ENCODE measurements at regions not wholly inside any gene's neighbourhood (a gene's known extent, or its start where the extent isn't known, plus 50 kb on each side); places are given as distances from the start of the nearest gene placed in this dataset.

GRCh38 chr18:67215686-67216085 is 300.8 kb downstream of the DSEL start:
- TF ChIP-seq CTCF (IDR thresholded peaks at IDR 0.05) (no peak), POLR2A (IDR thresholded peaks at IDR 0.05) (no peak)

All from lower leg skin (tissue), 3 donors.